OCI-LY1 (cell line): ENCODE measurements at regions not wholly inside any gene's neighbourhood (a gene's known extent, or its start where the extent isn't known, plus 50 kb on each side); places are given as distances from the start of the nearest gene placed in this dataset.

Source experiments
- EZH2 ChIP-seq: fragments of 200-600 bp; sonication (generic), shearing (Covaris generic); IDR thresholded peaks from 2 replicates; pipeline ENCODE4 v1.8.0; 2017; ENCODE audit warnings: borderline replicate concordance, mixed run types, mild to moderate bottlenecking, antibody characterized with exemption, low read length, moderate library complexity, mixed read lengths
- TF ChIP-seq, protein P1 (sequence below): fragments of 200-600 bp; sonication (generic), shearing (Covaris generic); IDR thresholded peaks from 2 replicates; pipeline ENCODE4 v1.5.1; 2017; ENCODE audit warnings: mild to moderate bottlenecking, antibody characterized with exemption, low read length, moderate library complexity, mixed read lengths

- TF ChIP-seq, protein P1, sequence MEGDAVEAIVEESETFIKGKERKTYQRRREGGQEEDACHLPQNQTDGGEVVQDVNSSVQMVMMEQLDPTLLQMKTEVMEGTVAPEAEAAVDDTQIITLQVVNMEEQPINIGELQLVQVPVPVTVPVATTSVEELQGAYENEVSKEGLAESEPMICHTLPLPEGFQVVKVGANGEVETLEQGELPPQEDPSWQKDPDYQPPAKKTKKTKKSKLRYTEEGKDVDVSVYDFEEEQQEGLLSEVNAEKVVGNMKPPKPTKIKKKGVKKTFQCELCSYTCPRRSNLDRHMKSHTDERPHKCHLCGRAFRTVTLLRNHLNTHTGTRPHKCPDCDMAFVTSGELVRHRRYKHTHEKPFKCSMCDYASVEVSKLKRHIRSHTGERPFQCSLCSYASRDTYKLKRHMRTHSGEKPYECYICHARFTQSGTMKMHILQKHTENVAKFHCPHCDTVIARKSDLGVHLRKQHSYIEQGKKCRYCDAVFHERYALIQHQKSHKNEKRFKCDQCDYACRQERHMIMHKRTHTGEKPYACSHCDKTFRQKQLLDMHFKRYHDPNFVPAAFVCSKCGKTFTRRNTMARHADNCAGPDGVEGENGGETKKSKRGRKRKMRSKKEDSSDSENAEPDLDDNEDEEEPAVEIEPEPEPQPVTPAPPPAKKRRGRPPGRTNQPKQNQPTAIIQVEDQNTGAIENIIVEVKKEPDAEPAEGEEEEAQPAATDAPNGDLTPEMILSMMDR: no peak
- no peak for TF ChIP-seq EZH2
Measured at GRCh38 chr11:38935941-38936340, 2337.9 kb upstream of the RAG2 start.
